Osteocyte (in vitro differentiated cells): ENCODE measurements at regions not wholly inside any gene's neighbourhood (a gene's known extent, or its start where the extent isn't known, plus 50 kb on each side); places are given as distances from the start of the nearest gene placed in this dataset.

Experiments
- DNase-seq: peaks from one replicate; pipeline ENCODE4 v3.0.0; 2021; ENCODE audit warnings: mixed read lengths; ENCODE audit not compliant: unreplicated experiment; ENCODE audit errors: extremely low spot score
- H3K27ac Mint-ChIP-seq: one replicate; pipeline ENCODE4 v1.8.0; 2021; ENCODE audit warnings: mild to moderate bottlenecking, mixed read lengths; ENCODE audit not compliant: unreplicated experiment
- H3K27me3 Mint-ChIP-seq: one replicate; pipeline ENCODE4 v1.8.0; 2021; ENCODE audit warnings: mixed read lengths; ENCODE audit not compliant: unreplicated experiment
- H3K36me3 Mint-ChIP-seq: one replicate; pipeline ENCODE4 v1.8.0; 2021; ENCODE audit warnings: mixed read lengths; ENCODE audit not compliant: unreplicated experiment
- H3K4me1 Mint-ChIP-seq: one replicate; pipeline ENCODE4 v1.8.0; 2021; ENCODE audit warnings: mixed read lengths; ENCODE audit not compliant: unreplicated experiment
- H3K4me3 Mint-ChIP-seq: one replicate; pipeline ENCODE4 v1.8.0; 2021; ENCODE audit warnings: mild to moderate bottlenecking, moderate library complexity, mixed read lengths; ENCODE audit not compliant: unreplicated experiment
- H3K9me3 Mint-ChIP-seq: one replicate; pipeline ENCODE4 v1.8.0; 2021; ENCODE audit warnings: mixed read lengths; ENCODE audit not compliant: unreplicated experiment
- CTCF ChIP-seq: fragments of 200-600 bp; sonication (generic); IDR thresholded peaks from 2 replicates; pipeline ENCODE4 v1.5.0; 2021; ENCODE audit warnings: antibody characterized with exemption, mild to moderate bottlenecking, moderate library complexity

- no peak overlapping the region for H3K27ac Mint-ChIP-seq
- H3K4me1 Mint-ChIP-seq: peaks cover 7% of the 10 kb centered on the region
- no peak for TF ChIP-seq CTCF
- H3K4me3 Mint-ChIP-seq: no peak overlapping the region
- no peaks in the 10 kb centered on the region for H3K36me3 Mint-ChIP-seq
- no peaks in the 10 kb centered on the region for H3K9me3 Mint-ChIP-seq
- no peak for DNase-seq
- peaks cover 7% of the 10 kb centered on the region for H3K27me3 Mint-ChIP-seq
Measured at GRCh38 chr5:38720554-38721361, 125.1 kb upstream of the OSMR start.

GRCh38 chr5:38722918-38723317 lies 122.9 kb upstream of the OSMR start:
- H3K4me1 Mint-ChIP-seq: peaks cover 9% of the 10 kb centered on the region
- no peak overlapping the region for H3K4me3 Mint-ChIP-seq
- H3K9me3 Mint-ChIP-seq: no peaks in the 10 kb centered on the region
- no peak for DNase-seq
- peaks cover 5% of the 10 kb centered on the region for H3K27me3 Mint-ChIP-seq
- no peaks in the 10 kb centered on the region for H3K36me3 Mint-ChIP-seq
- TF ChIP-seq CTCF: no peak
- no peak overlapping the region for H3K27ac Mint-ChIP-seq

- Mint-ChIP-seq H3K27ac (no peak overlapping the region), H3K4me1 (peaks cover 10% of the 10 kb centered on the region), H3K27me3 (peaks cover 5% of the 10 kb centered on the region), H3K36me3 (no peaks in the 10 kb centered on the region), H3K9me3 (no peaks in the 10 kb centered on the region), H3K4me3 (no peak overlapping the region)
- no peak for DNase-seq
- TF ChIP-seq CTCF: no peak
Measured at GRCh38 chr5:38723426-38723825, 122.4 kb upstream of the OSMR start.

- H3K27me3 Mint-ChIP-seq: no peaks in the 10 kb centered on the region
- H3K4me3 Mint-ChIP-seq: no peak overlapping the region
- H3K36me3 Mint-ChIP-seq: no peaks in the 10 kb centered on the region
- TF ChIP-seq CTCF: no peak
- no peak overlapping the region for H3K27ac Mint-ChIP-seq
- peaks cover 10% of the 10 kb centered on the region for H3K4me1 Mint-ChIP-seq
- no peak for DNase-seq
- H3K9me3 Mint-ChIP-seq: no peaks in the 10 kb centered on the region
Measured at GRCh38 chr5:38724301-38725030, 121.3 kb upstream of the OSMR start.

- Mint-ChIP-seq H3K27me3 (no peaks in the 10 kb centered on the region), H3K9me3 (no peaks in the 10 kb centered on the region), H3K4me3 (no peak overlapping the region), H3K27ac (no peak overlapping the region), H3K36me3 (no peaks in the 10 kb centered on the region), H3K4me1 (peaks cover 10% of the 10 kb centered on the region)
- TF ChIP-seq CTCF: no peak
- DNase-seq: no peak
Measured at GRCh38 chr5:38725371-38725865, 120.4 kb upstream of the OSMR start.
